ENCODE measurements at regions not wholly inside any gene's neighbourhood (a gene's known extent, or its start where the extent isn't known, plus 50 kb on each side); places are given as distances from the start of the nearest gene placed in this dataset.

DNA sequence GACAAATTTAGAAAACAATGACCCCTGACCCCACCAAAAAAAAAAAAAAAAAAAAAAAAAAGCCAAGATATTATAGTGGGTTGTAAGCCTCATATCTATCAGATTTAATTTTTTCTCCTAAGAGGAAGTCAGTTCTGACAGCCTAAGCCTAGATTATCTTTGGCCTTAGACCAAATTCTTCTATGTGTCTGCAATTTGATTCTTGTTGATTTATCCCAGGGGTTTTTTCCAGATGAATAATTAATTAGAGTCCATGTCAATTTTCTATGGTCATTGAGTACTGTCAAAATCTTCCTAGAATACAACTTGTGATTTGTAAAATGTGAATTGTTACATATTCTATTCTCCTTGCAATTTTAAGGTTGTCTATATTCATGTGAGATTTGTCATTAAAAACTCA, 151.6 kb upstream of the CACNA2D1 start:
- no peaks in the 10 kb centered on the region for H3K4me1 Mint-ChIP-seq
- intact Hi-C loops (cut with micrococcal nuclease): no loop called here
- H3K4me3 Mint-ChIP-seq: no peak overlapping the region
- CTCF ChIA-PET: no interaction called here
- no peaks in the 10 kb centered on the region for H3K9me3 Mint-ChIP-seq
- H3K27ac Mint-ChIP-seq: no peak overlapping the region
- H3K36me3 Mint-ChIP-seq (ENCODE audit: low read depth): no peaks in the 10 kb centered on the region
- DNase-seq (no peak), ATAC-seq (ENCODE audit: low read depth) (no peak)
- TF ChIP-seq, protein P1, sequence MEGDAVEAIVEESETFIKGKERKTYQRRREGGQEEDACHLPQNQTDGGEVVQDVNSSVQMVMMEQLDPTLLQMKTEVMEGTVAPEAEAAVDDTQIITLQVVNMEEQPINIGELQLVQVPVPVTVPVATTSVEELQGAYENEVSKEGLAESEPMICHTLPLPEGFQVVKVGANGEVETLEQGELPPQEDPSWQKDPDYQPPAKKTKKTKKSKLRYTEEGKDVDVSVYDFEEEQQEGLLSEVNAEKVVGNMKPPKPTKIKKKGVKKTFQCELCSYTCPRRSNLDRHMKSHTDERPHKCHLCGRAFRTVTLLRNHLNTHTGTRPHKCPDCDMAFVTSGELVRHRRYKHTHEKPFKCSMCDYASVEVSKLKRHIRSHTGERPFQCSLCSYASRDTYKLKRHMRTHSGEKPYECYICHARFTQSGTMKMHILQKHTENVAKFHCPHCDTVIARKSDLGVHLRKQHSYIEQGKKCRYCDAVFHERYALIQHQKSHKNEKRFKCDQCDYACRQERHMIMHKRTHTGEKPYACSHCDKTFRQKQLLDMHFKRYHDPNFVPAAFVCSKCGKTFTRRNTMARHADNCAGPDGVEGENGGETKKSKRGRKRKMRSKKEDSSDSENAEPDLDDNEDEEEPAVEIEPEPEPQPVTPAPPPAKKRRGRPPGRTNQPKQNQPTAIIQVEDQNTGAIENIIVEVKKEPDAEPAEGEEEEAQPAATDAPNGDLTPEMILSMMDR (IDR thresholded peaks at IDR 0.05): no peak
- POLR2A ChIA-PET: no interaction called here
- no peaks in the 10 kb centered on the region for H3K27me3 Mint-ChIP-seq

DNA sequence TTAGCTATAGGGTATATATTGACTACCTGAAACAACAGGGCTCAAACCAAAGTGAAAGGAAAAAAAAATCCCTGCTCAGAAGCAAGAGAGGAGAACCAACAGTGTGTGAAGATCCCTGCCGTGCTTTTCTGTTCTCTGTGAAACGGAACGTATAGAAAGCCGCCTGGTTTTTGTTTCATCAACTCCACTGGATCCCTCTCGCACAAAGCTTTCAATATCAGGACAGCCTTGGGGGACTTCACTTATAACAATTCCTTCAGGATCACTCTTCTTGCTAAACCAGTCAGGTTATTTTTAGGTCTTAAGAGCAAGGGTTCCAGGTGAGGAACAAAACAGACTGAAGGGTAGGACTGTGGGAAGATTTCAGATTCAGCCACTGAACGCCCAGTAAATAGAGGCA, 151.1 kb upstream of the CACNA2D1 start:
- DNase-seq: no peak
- H3K27ac Mint-ChIP-seq: no peak overlapping the region
- no peak overlapping the region for H3K4me3 Mint-ChIP-seq
- no peak for ATAC-seq (ENCODE audit: low read depth)
- TF ChIP-seq, protein P1 (IDR thresholded peaks at IDR 0.05): no peak
- intact Hi-C loops (cut with micrococcal nuclease): no loop called here
- no peaks in the 10 kb centered on the region for H3K4me1 Mint-ChIP-seq
- ChIA-PET POLR2A (no interaction called here), CTCF (no interaction called here)
- H3K9me3 Mint-ChIP-seq: no peaks in the 10 kb centered on the region
- no peaks in the 10 kb centered on the region for H3K36me3 Mint-ChIP-seq (ENCODE audit: low read depth)
- no peaks in the 10 kb centered on the region for H3K27me3 Mint-ChIP-seq

DNA sequence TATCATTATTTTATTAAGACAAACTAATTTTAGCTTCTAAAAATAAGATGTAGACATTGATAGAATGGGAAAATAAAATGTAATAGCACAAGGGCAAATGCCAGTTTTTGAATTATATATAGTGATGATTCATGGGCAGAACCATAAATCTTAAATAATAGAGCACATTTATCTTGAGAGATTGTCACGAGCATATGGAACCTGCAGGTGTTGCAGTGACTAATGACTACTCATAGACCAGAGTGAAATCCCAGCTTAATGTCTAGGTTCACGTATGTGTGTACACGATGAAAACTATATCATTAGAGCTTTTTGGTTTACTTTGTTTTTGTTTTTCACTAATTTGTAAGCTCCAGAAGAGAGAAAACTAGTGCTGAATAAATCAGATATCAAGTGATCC, 150.2 kb upstream of the CACNA2D1 start:
- H3K27ac Mint-ChIP-seq: no peak overlapping the region
- POLR2A ChIA-PET: no interaction called here
- no peaks in the 10 kb centered on the region for H3K36me3 Mint-ChIP-seq (ENCODE audit: low read depth)
- H3K4me1 Mint-ChIP-seq: no peaks in the 10 kb centered on the region
- DNase-seq: no peak
- H3K4me3 Mint-ChIP-seq: no peak overlapping the region
- CTCF ChIA-PET: no interaction called here
- ATAC-seq (ENCODE audit: low read depth): no peak
- intact Hi-C loops (cut with micrococcal nuclease): no loop called here
- no peaks in the 10 kb centered on the region for H3K9me3 Mint-ChIP-seq
- no peaks in the 10 kb centered on the region for H3K27me3 Mint-ChIP-seq
- TF ChIP-seq, protein P1 (IDR thresholded peaks at IDR 0.05): no peak

DNA sequence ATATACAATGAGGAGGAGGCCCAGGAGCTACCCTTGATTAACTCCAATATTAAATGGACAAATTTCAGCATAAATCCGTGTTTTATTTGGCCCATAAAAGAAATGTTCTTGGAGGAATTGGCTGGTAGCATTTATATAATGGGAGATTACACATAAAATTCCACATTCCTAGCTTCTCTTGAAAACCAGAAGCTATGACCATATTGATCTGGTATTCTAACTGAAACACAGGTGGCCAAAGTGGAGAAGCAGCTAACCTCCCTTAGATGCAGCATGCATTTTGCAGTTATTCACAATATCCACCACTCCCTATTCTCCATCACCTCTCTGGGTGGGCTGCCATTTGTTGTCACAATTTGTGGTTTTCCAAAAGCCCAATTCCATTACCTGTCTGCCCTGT, 148.8 kb upstream of the CACNA2D1 start:
- ATAC-seq (ENCODE audit: low read depth) (no peak), DNase-seq (no peak)
- Mint-ChIP-seq H3K27me3 (no peaks in the 10 kb centered on the region), H3K4me3 (no peak overlapping the region), H3K9me3 (no peaks in the 10 kb centered on the region), H3K4me1 (no peaks in the 10 kb centered on the region), H3K27ac (no peak overlapping the region), H3K36me3 (ENCODE audit: low read depth) (no peaks in the 10 kb centered on the region)
- CTCF ChIA-PET: no interaction called here
- TF ChIP-seq, protein P1 (IDR thresholded peaks at IDR 0.05): no peak
- POLR2A ChIA-PET: no interaction called here
- intact Hi-C loops (cut with micrococcal nuclease): no loop called here

DNA sequence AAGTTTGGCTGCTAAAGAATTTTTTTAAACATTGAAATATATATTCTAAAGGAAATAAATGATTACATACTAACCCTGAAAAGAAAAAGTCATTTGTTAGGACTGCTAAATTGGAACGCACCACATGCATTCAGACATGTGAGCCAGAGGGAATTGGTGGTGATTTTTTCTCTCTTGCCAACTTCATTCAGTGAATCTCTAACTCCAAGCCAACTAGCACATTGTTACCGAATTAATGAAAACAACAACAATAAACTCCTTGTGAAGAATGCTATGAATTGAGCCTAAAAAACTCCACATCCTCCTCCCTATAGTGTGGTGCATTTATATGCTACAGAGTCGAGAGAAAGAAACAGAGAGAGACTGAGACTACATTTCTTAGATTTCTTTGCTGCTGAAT, 135.5 kb upstream of the CACNA2D1 start:
- no peak overlapping the region for H3K27ac Mint-ChIP-seq
- POLR2A ChIA-PET: no interaction called here
- no peaks in the 10 kb centered on the region for H3K9me3 Mint-ChIP-seq
- no peak for ATAC-seq (ENCODE audit: low read depth)
- H3K4me1 Mint-ChIP-seq: no peaks in the 10 kb centered on the region
- intact Hi-C loops (cut with micrococcal nuclease): no loop called here
- no peaks in the 10 kb centered on the region for H3K27me3 Mint-ChIP-seq
- TF ChIP-seq, protein P1 (IDR thresholded peaks at IDR 0.05): no peak
- no peak for DNase-seq
- CTCF ChIA-PET: no interaction called here
- H3K36me3 Mint-ChIP-seq (ENCODE audit: low read depth): no peaks in the 10 kb centered on the region
- no peak overlapping the region for H3K4me3 Mint-ChIP-seq
